OCI-LY7 (cell line): ENCODE measurements at regions not wholly inside any gene's neighbourhood (a gene's known extent, or its start where the extent isn't known, plus 50 kb on each side); places are given as distances from the start of the nearest gene placed in this dataset.

ENCODE experiments used
- BruUV-seq: library from RNA; stranded (reverse); fragments of 400-500 nt; replicated peaks from 2 replicates; lab custom pipeline; 2021; lab: Mats Ljungman, UMichigan
- CTCF ChIA-PET: fragments of 300-600 bp; sonication (Branson Sonifier 250); formaldehyde crosslinking; loops from one replicate; lab custom pipeline; 2022; ENCODE audit warnings: antibody characterized with exemption; ENCODE audit not compliant: unreplicated experiment; lab: Charles Lee
- POLR2A ChIA-PET: fragments of 300-600 bp; sonication (Branson Sonifier 250); formaldehyde crosslinking; loops from one replicate; lab custom pipeline; 2022; ENCODE audit warnings: antibody characterized with exemption; lab: Charles Lee
- DNase-seq: peaks from one replicate; pipeline ENCODE4 v3.0.0-alpha.2; 2015; ENCODE audit warnings: low spot score
- H2AFZ ChIP-seq: fragments of 200-600 bp; sonication (generic), shearing (Covaris generic); 2 replicates; pipeline ENCODE4 v1.6.1; 2014; ENCODE audit warnings: mild to moderate bottlenecking, antibody characterized with exemption, low read length, moderate library complexity
- H3K27ac ChIP-seq: fragments of 200-600 bp; sonication (generic); 2 replicates; pipeline ENCODE4 v1.5.1; 2014; ENCODE audit warnings: mixed run types, low read depth, mild to moderate bottlenecking, moderate library complexity, low read length, inconsistent platforms; ENCODE audit not compliant: poor library complexity, severe bottlenecking
- H3K36me3 ChIP-seq: fragments of 200-600 bp; sonication (generic); 2 replicates; pipeline ENCODE4 v1.6.1; 2014; ENCODE audit warnings: mild to moderate bottlenecking, antibody characterized with exemption, low read length, moderate library complexity, mixed read lengths; ENCODE audit not compliant: insufficient read depth
- H3K4me1 ChIP-seq: fragments of 200-600 bp; sonication (generic); 2 replicates; pipeline ENCODE4 v1.5.1; 2014; ENCODE audit warnings: mild to moderate bottlenecking, low read length; ENCODE audit not compliant: insufficient read depth, poor library complexity, severe bottlenecking
- H3K4me2 ChIP-seq: fragments of 200-600 bp; sonication (generic); 2 replicates; pipeline ENCODE4 v1.6.1; 2014; ENCODE audit warnings: mild to moderate bottlenecking, low read length
- H3K4me3 ChIP-seq: fragments of 200-600 bp; sonication (generic); 2 replicates; pipeline ENCODE4 v1.5.1; 2014; ENCODE audit warnings: mild to moderate bottlenecking, low read depth, low read length; ENCODE audit not compliant: poor library complexity, severe bottlenecking
- H3K79me2 ChIP-seq: fragments of 200-600 bp; sonication (generic); 2 replicates; pipeline ENCODE4 v1.6.1; 2016; ENCODE audit warnings: low read depth, mild to moderate bottlenecking, low read length, moderate library complexity, mixed read lengths; ENCODE audit not compliant: insufficient read depth
- H3K9me2 ChIP-seq: fragments of 200-600 bp; sonication (generic); 2 replicates; pipeline ENCODE4 v1.6.1; 2016; ENCODE audit warnings: mild to moderate bottlenecking, low read length, mixed read lengths; ENCODE audit not compliant: insufficient read depth
- H3K9me3 ChIP-seq: fragments of 200-600 bp; sonication (generic); 2 replicates; pipeline ENCODE4 v1.6.1; 2014; ENCODE audit warnings: mild to moderate bottlenecking, mixed run types, low read length, mixed read lengths
- H4K20me1 ChIP-seq: fragments of 200-600 bp; sonication (generic); 2 replicates; pipeline ENCODE4 v1.6.1; 2014; ENCODE audit warnings: mild to moderate bottlenecking, antibody characterized with exemption, low read length, moderate library complexity, mixed read lengths; ENCODE audit not compliant: insufficient read depth
- CTCF ChIP-seq: fragments of 200-600 bp; sonication (generic); conservative IDR thresholded peaks from 2 replicates; pipeline ENCODE4 v1.5.1; 2014; ENCODE audit warnings: mild to moderate bottlenecking, antibody characterized with exemption, low read length, moderate library complexity, mixed read lengths
- EZH2phosphoT487 ChIP-seq: fragments of 200-600 bp; sonication (generic); IDR thresholded peaks from 2 replicates; pipeline ENCODE4 v1.6.1; 2018; ENCODE audit warnings: low read depth, borderline replicate concordance, mild to moderate bottlenecking, mixed run types, antibody characterized with exemption, low read length, moderate library complexity, mixed read lengths
- intact Hi-C: fragments of 100-400 bp; cut with micrococcal nuclease; formaldehyde crosslinking; loops from one replicate; pipeline ENCODE4 v1.10.0; 2022; ENCODE audit not compliant: unreplicated experiment

DNA sequence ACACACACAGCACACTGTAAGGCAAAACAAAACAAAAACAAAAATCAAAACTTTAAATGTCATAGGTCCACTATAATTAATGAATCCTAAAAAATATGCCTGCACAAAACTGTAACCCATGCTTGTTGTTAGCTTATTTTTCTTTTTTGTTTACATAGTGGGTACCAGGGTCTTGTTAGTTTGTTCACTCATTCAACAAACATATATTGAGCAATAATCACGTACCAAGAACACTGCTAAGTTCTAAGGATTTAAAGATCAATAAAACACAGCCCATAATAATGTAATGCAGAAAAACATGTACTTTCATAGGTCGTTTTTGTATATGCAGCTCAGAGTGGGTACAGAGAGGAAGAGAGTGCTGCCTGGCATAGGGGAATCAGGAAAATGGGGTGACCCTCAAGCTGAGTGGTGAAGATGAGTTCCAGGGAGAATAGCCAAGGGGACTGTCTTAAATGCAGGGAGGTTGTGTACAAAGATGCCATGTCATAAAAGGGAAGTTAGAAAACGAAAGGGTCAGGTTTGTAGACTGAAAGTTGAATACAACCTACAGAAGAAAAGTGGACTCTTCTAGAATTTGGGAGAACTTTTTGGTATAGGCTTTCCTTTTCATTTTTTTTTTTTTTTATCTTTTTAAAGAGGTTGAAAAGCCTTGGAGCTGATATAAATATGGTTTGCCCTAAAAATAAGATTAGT, 113.3 kb upstream of the TBX18 start:
- Histone ChIP-seq H3K4me1 (no peaks in the 10 kb centered on the region), H3K27ac (no peak overlapping the region), H3K36me3 (no peaks in the 10 kb centered on the region), H4K20me1 (no peaks in the 10 kb centered on the region), H3K9me2 (no peaks in the 10 kb centered on the region), H3K4me2 (no peak overlapping the region), H3K9me3 (no peaks in the 10 kb centered on the region), H3K4me3 (no peak overlapping the region), H2AFZ (no peak overlapping the region), H3K79me2 (no peaks in the 10 kb centered on the region)
- ChIA-PET POLR2A (no interaction called here), CTCF (no interaction called here)
- no peak for TF ChIP-seq CTCF
- no peak for TF ChIP-seq EZH2phosphoT487
- no peak for DNase-seq
- no TSS peak for BruUV-seq
- intact Hi-C loops, result no loop called here

DNA sequence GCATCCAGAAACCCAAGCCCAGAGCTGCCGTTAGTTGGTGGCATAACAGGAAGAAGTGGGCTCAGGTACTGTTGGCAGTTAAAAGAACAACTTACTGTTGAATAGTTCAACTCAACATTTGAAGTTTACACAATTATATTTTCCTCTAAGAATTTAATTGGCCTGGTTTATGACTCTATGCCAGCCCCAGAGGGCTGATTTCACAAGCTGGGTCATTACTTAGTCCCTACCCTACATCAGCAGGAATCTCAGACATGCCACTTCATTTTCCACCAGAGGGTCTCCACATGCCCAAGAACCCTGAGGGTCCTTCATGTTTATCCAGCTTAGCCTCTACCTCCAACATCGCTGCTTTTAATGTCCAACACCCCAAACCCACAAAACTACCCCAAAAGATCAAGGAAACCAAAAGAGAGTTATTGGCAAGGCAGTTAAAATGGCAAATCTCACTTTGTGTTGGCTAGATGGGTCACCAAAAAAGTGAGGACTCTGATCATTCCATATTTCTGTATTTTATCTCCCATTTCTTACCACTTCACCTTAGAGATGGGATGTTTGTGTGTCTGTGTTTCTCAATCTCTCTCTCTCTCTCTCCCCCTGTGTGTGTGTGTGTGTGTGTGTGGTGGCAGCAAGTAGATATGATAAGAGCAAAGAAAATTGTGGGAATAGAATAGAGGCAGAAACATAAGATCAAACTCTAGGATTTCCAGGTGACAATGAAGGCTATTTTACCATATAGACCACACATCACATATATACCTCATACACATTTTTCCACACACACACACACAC, 112.5 kb upstream of the TBX18 start:
- Histone ChIP-seq H3K4me2 (no peak overlapping the region), H4K20me1 (no peaks in the 10 kb centered on the region), H3K4me3 (no peak overlapping the region), H3K27ac (no peak overlapping the region), H3K79me2 (no peaks in the 10 kb centered on the region), H3K9me2 (no peaks in the 10 kb centered on the region), H2AFZ (no peak overlapping the region), H3K36me3 (no peaks in the 10 kb centered on the region), H3K4me1 (no peaks in the 10 kb centered on the region), H3K9me3 (no peaks in the 10 kb centered on the region)
- TF ChIP-seq EZH2phosphoT487 (no peak), CTCF (no peak)
- DNase-seq, result no peak
- intact Hi-C loops, result no loop called here
- POLR2A ChIA-PET, result no interaction called here
- CTCF ChIA-PET, result no interaction called here
- no TSS peak for BruUV-seq
